H1 (cell line): ENCODE measurements at regions not wholly inside any gene's neighbourhood (a gene's known extent, or its start where the extent isn't known, plus 50 kb on each side); places are given as distances from the start of the nearest gene placed in this dataset.

ENCODE experiments used
- GTF2F1 ChIP-seq: IDR thresholded peaks from 2 replicates; pipeline ENCODE4 v1.6.1; 2012; ENCODE audit warnings: low read depth, low read length, improper control_type of control experiment, borderline replicate concordance
- MAFK ChIP-seq: IDR thresholded peaks from 2 replicates; pipeline ENCODE4 v1.6.1; 2012; ENCODE audit warnings: low read depth, mild to moderate bottlenecking, improper control_type of control experiment, low read length
- RAD21 ChIP-seq, 2 experiments: IDR thresholded peaks in 1 of 2; conservative IDR thresholded peaks in 1 of 2; 2 replicates each; pipeline ENCODE4 v1.6.1; 2011; ENCODE audit warnings: low read depth in 2 of 2, low read length in 2 of 2, improper control_type of control experiment in 1 of 2, inconsistent platforms in 1 of 2, mild to moderate bottlenecking in 1 of 2, moderate library complexity in 1 of 2
- SP1 ChIP-seq: IDR thresholded peaks from 2 replicates; pipeline ENCODE4 v1.6.1; 2011; ENCODE audit warnings: low read depth, low read length
- TAF7 ChIP-seq: optimal IDR thresholded peaks from 2 replicates; pipeline ENCODE3; 2011; ENCODE audit warnings: low read depth, mild to moderate bottlenecking, inconsistent platforms, low read length, moderate library complexity, borderline replicate concordance

GRCh38 chr11:30092518-30092917, 75.7 kb upstream of the KCNA4 start (continued):
- TF ChIP-seq SP1 (no peak), MAFK (no peak), GTF2F1 (no peak), TAF7 (no peak), RAD21 (IDR thresholded peaks at IDR 0.05 in 1 of 2, conservative IDR thresholded peaks at IDR 0.05 in 1 of 2; ENCODE audit: low read depth in 2 of 2, low read length in 2 of 2) (no peak)
- TF ChIP-seq, all 59 proteins: peak for 0
